Osteoblast (primary cell): ENCODE measurements at regions not wholly inside any gene's neighbourhood (a gene's known extent, or its start where the extent isn't known, plus 50 kb on each side); places are given as distances from the start of the nearest gene placed in this dataset.

Source experiments
- DNase-seq: peaks from one replicate; pipeline ENCODE4 v3.0.0; 2011; ENCODE audit warnings: low spot score, mixed read lengths; ENCODE audit not compliant: insufficient read length; ENCODE audit errors: missing footprints
- H2AFZ ChIP-seq: 2 replicates; pipeline ENCODE4 v1.6.0; 2011; ENCODE audit warnings: mild to moderate bottlenecking, low read length
- H3K27ac ChIP-seq: 2 replicates; pipeline ENCODE4 v1.5.1; 2011; ENCODE audit warnings: mild to moderate bottlenecking, low read depth, low read length, moderate library complexity
- H3K27me3 ChIP-seq: 2 replicates; pipeline ENCODE4 v1.6.0; 2012; ENCODE audit warnings: mild to moderate bottlenecking, control low read depth, inconsistent platforms, low read length, moderate library complexity; ENCODE audit not compliant: insufficient read depth
- H3K36me3 ChIP-seq: 2 replicates; pipeline ENCODE4 v1.5.1; 2011; ENCODE audit warnings: mild to moderate bottlenecking, low read length, control low read depth, moderate library complexity; ENCODE audit not compliant: insufficient read depth
- H3K4me1 ChIP-seq: 2 replicates; pipeline ENCODE4 v1.5.1; 2011; ENCODE audit warnings: mild to moderate bottlenecking, low read length, control low read depth, moderate library complexity; ENCODE audit not compliant: insufficient read depth
- H3K4me2 ChIP-seq: 2 replicates; pipeline ENCODE4 v1.6.0; 2011; ENCODE audit warnings: mild to moderate bottlenecking, low read length; ENCODE audit not compliant: insufficient read depth
- H3K4me3 ChIP-seq: fragments of 200-600 bp; sonication (generic); 3 replicates; pipeline ENCODE4 v1.5.1; 2012; ENCODE audit warnings: mild to moderate bottlenecking, low read length, inconsistent platforms; ENCODE audit not compliant: insufficient read depth
- H3K79me2 ChIP-seq: 2 replicates; pipeline ENCODE4 v1.6.0; 2012; ENCODE audit warnings: mild to moderate bottlenecking, low read length, control low read depth, inconsistent platforms; ENCODE audit not compliant: insufficient read depth
- H3K9me3 ChIP-seq: 2 replicates; pipeline ENCODE4 v1.5.1; 2011; ENCODE audit warnings: low read depth, low read length, control low read depth
- H4K20me1 ChIP-seq: 2 replicates; pipeline ENCODE4 v1.6.0; 2012; ENCODE audit warnings: mild to moderate bottlenecking, low read length, control low read depth; ENCODE audit not compliant: insufficient read depth
- CTCF ChIP-seq: IDR thresholded peaks from 2 replicates; pipeline ENCODE4 v1.5.1; 2011; ENCODE audit warnings: mild to moderate bottlenecking, low read depth, low read length, moderate library complexity; ENCODE audit errors: extremely low read depth

DNA sequence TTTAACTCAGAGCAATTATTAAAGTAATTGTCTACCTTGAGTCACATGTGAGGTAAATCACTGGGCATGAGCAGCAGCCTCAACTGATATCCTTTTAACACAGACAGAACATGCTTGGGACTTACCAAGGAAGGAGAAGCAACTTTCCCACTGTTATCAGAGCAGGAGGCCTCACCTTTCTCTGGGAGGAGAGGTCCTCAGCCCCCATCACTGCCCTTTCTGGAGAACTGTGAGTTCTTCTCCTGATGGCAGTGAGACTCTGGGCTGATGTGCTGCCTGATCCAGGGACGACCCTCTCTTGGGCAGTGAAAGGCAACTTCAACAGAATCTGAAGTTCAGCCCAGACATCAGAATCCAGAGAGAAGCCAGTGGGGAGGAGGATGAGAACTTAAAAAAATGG lies 343.4 kb upstream of the IRX1 start:
- Histone ChIP-seq H3K79me2 (no peaks in the 10 kb centered on the region), H3K4me1 (no peaks in the 10 kb centered on the region), H2AFZ (no peak overlapping the region), H3K27ac (no peak overlapping the region), H3K4me3 (no peak overlapping the region), H3K4me2 (no peak overlapping the region), H3K27me3 (no peaks in the 10 kb centered on the region), H3K9me3 (no peaks in the 10 kb centered on the region), H3K36me3 (no peaks in the 10 kb centered on the region), H4K20me1 (no peaks in the 10 kb centered on the region)
- DNase-seq, result no peak
- no peak for TF ChIP-seq CTCF

DNA sequence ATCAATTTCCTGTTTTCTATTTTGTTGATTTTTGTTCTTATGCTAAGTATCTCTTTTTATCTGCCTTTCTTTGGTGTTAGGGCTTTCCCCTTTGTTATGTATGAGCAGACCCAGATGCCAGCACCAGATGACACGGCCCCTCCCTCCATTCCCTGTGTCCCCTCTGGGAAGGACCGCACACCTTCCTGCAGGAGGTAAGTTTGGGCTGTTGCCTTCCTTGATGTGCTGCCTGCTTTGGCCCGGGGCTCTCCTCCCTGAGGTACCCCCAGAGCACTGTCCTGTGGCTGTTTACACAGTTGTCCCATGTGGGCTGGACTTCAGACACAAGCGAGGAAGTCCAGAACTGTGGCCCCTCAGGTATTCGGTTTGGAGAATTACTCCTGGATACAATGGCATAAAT lies 343.8 kb upstream of the IRX1 start:
- no peaks in the 10 kb centered on the region for H3K27me3 ChIP-seq
- TF ChIP-seq CTCF, result no peak
- no peaks in the 10 kb centered on the region for H3K79me2 ChIP-seq
- no peaks in the 10 kb centered on the region for H3K4me1 ChIP-seq
- no peak for DNase-seq
- no peak overlapping the region for H3K4me3 ChIP-seq
- no peaks in the 10 kb centered on the region for H3K36me3 ChIP-seq
- no peak overlapping the region for H3K4me2 ChIP-seq
- H3K9me3 ChIP-seq, result no peaks in the 10 kb centered on the region
- H4K20me1 ChIP-seq, result no peaks in the 10 kb centered on the region
- no peak overlapping the region for H3K27ac ChIP-seq
- H2AFZ ChIP-seq, result no peak overlapping the region

DNA sequence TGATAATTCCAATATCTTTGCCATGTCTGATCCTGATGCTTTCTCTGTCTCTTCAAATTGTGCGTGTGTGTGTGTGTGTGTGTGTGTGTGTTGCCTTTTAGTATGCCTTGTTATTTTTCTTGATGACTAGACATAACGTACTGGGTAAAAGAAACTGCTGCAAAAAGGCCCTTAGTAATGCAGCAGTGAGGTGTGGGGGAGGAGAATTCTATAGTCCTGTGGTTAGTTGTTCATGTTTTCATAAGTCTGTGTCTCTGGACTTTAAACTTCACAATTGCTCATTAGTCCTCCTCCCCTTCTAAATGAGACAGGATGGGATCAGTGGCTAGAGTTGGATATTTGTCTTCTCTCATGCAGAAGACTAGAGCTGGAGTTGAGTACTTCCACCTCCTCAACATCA lies 346.2 kb upstream of the IRX1 start:
- no peak for DNase-seq
- Histone ChIP-seq H3K27me3 (no peaks in the 10 kb centered on the region), H3K4me3 (no peak overlapping the region), H3K36me3 (no peaks in the 10 kb centered on the region), H3K4me1 (no peaks in the 10 kb centered on the region), H4K20me1 (no peaks in the 10 kb centered on the region), H3K9me3 (no peaks in the 10 kb centered on the region), H3K79me2 (no peaks in the 10 kb centered on the region), H3K4me2 (no peak overlapping the region), H3K27ac (no peak overlapping the region), H2AFZ (no peak overlapping the region)
- no peak for TF ChIP-seq CTCF

DNA sequence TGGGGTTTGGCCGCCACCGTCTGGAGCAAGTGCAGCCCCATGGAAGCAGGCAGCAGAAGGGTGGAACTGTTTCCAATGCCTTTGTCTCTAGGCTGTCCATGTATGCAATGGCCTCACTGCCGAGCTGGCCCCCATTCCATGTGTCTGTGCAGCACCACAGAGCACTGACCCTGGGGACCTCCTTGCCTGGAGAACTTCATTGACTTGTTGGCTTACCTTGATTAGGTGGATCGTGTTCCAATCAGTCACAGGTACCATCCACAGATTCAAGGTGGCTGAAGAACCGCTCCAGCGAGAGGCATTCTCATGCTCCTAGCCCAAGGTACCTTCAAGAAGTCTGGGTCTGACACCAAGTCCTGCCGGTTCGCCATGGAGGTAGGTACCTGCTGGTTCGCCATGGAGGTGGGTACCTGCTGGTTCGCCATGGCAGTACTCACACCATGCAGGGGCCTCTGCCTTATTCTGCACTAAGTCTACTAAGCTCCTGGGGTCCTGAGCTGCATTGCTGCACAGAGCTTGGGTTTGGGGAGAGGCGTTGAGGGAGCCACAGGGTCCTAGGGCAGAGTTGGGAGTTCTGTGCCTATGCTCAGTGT lies 358.3 kb upstream of the IRX1 start:
- DNase-seq, result no peak
- Histone ChIP-seq H3K27me3 (no peaks in the 10 kb centered on the region), H3K4me1 (no peaks in the 10 kb centered on the region), H3K79me2 (no peaks in the 10 kb centered on the region), H3K9me3 (peaks cover 3% of the 10 kb centered on the region), H3K4me3 (no peak overlapping the region), H3K4me2 (no peak overlapping the region), H4K20me1 (no peaks in the 10 kb centered on the region), H3K27ac (no peak overlapping the region), H2AFZ (no peak overlapping the region), H3K36me3 (no peaks in the 10 kb centered on the region)
- no peak for TF ChIP-seq CTCF
